NCI-H2227 (cell line): ENCODE measurements at regions not wholly inside any gene's neighbourhood (a gene's known extent, or its start where the extent isn't known, plus 50 kb on each side); places are given as distances from the start of the nearest gene placed in this dataset.
A peak's percentile ranks its signal among the peaks of the same experiment; 100 is the strongest.

Source experiments
- DNase-seq: peaks from one replicate; lab custom pipeline; 2025; ENCODE audit not compliant: unreplicated experiment; lab: John Stamatoyannopoulos, UW

- DNase-seq: peak; percentile 53
Observed at GRCh38 chr10:20993830-20994527, 96.9 kb upstream of the NEBL start.

- DNase-seq: peak; percentile 64
Observed at GRCh38 chr10:20993389-20993788, 96.3 kb upstream of the NEBL start.

GRCh38 chr10:20991526-20991925, 94.4 kb upstream of the NEBL start:
- DNase-seq: no peak

GRCh38 chr10:20990604-20991003, 93.5 kb upstream of the NEBL start:
- DNase-seq: no peak

- DNase-seq: no peak
Observed at GRCh38 chr10:20988357-20988983, 91.4 kb upstream of the NEBL start.

GRCh38 chr10:20986049-20986448, 88.9 kb upstream of the NEBL start:
- peak; percentile 13 for DNase-seq

GRCh38 chr10:20984662-20985061, 87.6 kb upstream of the NEBL start:
- peak; percentile 83 for DNase-seq

GRCh38 chr10:20981419-20981953, 84.4 kb upstream of the NEBL start:
- DNase-seq: no peak

- no peak for DNase-seq
Observed at GRCh38 chr10:20978617-20979016, 81.5 kb upstream of the NEBL start.

- DNase-seq: peak; percentile 30
Observed at GRCh38 chr10:20977300-20977699, 80.2 kb upstream of the NEBL start.

GRCh38 chr10:20976891-20977290, 79.8 kb upstream of the NEBL start:
- no peak for DNase-seq

GRCh38 chr10:20976390-20976789, 79.3 kb upstream of the NEBL start:
- no peak for DNase-seq

- no peak for DNase-seq
Observed at GRCh38 chr10:20975236-20975635, 78.1 kb upstream of the NEBL start.

- DNase-seq: no peak
Observed at GRCh38 chr10:20972925-20973324, 75.8 kb upstream of the NEBL start.

- no peak for DNase-seq
Observed at GRCh38 chr10:20971901-20972300, 74.8 kb upstream of the NEBL start.

GRCh38 chr10:20970708-20971107, 73.6 kb upstream of the NEBL start:
- no peak for DNase-seq

GRCh38 chr10:20970044-20970443, 72.9 kb upstream of the NEBL start:
- no peak for DNase-seq

- DNase-seq: no peak
Observed at GRCh38 chr10:20966426-20966825, 69.3 kb upstream of the NEBL start.

- DNase-seq: no peak
Observed at GRCh38 chr10:20963721-20964595, 66.8 kb upstream of the NEBL start.

- no peak for DNase-seq
Observed at GRCh38 chr10:20963056-20963455, 65.9 kb upstream of the NEBL start.

GRCh38 chr10:20962165-20962564, 65.1 kb upstream of the NEBL start:
- no peak for DNase-seq

GRCh38 chr10:20959242-20959641, 62.1 kb upstream of the NEBL start:
- DNase-seq: no peak
